ENCODE measurements at regions not wholly inside any gene's neighbourhood (a gene's known extent, or its start where the extent isn't known, plus 50 kb on each side); places are given as distances from the start of the nearest gene placed in this dataset.

DNA sequence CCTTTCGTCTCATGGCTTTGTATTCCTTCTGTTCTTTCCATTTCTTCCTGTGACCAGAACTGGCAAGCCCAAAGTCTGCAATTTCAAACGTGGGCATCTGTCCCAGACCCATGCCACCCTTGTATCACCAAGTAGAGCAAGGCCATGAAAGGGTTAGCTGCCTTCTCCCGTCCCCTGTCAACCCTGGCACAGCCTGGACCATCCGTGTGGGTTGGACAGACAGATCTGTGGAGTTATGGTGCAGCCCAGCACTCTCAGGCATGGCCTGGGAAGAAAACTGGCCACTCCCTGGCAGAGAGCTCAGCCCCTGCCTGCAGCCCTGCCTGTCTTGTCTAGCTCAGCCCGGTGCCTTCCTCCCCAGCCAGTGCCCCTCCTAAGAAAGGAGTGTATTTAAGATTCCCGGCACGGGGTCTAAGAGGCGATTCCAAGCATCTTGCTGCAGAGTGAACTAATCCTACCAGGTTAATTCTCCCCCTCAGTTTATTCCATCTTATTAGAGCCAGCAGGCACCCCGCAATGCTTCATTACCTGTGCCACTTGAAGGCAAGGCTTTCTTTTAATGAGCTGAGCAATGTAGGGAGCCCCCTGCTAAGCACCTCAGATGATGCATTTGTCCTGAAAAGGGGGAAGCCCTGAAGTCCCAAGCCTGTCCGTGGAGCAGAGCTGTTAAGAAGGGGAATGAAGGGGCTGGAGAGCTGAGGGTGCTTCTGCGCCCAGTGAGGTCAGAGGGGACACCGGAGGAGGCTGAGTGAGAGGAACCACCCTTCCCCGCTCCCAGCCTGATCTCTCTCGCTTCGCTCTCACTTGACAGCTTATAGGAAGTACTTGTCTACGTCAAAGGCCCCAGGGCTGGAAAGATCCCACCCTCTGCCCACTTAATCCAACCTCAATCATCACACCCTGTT, 130.6 kb downstream of the SPATA19 start:
- TF ChIP-seq, protein P1, sequence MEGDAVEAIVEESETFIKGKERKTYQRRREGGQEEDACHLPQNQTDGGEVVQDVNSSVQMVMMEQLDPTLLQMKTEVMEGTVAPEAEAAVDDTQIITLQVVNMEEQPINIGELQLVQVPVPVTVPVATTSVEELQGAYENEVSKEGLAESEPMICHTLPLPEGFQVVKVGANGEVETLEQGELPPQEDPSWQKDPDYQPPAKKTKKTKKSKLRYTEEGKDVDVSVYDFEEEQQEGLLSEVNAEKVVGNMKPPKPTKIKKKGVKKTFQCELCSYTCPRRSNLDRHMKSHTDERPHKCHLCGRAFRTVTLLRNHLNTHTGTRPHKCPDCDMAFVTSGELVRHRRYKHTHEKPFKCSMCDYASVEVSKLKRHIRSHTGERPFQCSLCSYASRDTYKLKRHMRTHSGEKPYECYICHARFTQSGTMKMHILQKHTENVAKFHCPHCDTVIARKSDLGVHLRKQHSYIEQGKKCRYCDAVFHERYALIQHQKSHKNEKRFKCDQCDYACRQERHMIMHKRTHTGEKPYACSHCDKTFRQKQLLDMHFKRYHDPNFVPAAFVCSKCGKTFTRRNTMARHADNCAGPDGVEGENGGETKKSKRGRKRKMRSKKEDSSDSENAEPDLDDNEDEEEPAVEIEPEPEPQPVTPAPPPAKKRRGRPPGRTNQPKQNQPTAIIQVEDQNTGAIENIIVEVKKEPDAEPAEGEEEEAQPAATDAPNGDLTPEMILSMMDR (conservative IDR thresholded peaks at IDR 0.05): no peak
- TF ChIP-seq ZFX (IDR thresholded peaks at IDR 0.05): no peak
- no peak overlapping the region for H3K27ac ChIP-seq

DNA sequence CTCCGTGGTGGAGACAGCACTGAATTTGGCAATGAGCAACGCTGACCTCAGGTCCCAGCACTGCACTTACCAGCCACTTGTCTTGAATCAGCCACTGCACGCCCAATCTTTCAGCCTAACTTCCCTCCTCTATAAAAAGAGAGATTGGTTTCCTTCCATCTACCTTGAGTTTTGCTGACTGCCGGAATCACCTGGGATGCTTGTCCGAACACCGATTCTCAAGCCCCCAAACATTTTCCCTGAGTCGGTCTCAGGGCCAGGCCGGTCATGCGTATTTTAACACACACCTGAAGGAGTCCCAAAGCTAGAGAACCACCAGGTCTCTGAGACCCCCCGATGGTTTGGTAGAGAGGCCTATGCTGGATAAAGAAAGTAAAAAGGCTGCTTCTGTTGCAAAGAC, 131.5 kb downstream of the SPATA19 start:
- no peak for TF ChIP-seq ZFX (IDR thresholded peaks at IDR 0.05)
- TF ChIP-seq, protein P1 (conservative IDR thresholded peaks at IDR 0.05): no peak
- H3K27ac ChIP-seq: no peak overlapping the region

- no peak overlapping the region for H3K27ac ChIP-seq
- TF ChIP-seq, protein P1 (conservative IDR thresholded peaks at IDR 0.05): no peak
- TF ChIP-seq ZFX (IDR thresholded peaks at IDR 0.05): no peak
These were observed 131.9 kb downstream of the SPATA19 start for GRCh38 chr11:133713406-133713805.

- TF ChIP-seq, protein P1 (conservative IDR thresholded peaks at IDR 0.05): no peak
- TF ChIP-seq ZFX (IDR thresholded peaks at IDR 0.05): no peak
These were observed 133.2 kb downstream of the SPATA19 start for GRCh38 chr11:133712051-133712560.

DNA sequence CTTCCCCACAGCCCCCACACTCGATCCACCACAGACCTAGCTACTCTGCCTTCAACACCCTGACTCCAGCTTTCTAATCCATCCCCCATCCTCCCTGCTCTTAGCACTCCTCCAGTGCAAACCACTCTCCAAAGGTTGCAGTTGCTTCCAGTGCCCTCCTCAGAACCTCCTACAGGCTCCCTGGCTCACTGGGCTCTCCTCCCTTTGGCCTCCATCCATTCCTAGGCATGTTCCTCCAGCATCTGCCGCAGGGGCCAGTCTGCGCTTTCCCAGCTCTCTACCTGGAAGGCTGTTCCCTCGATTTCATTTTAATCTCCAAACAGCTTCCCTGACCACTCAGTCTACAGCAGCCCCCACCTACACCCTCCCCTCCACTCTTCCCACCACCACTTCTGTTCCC, 133.8 kb downstream of the SPATA19 start:
- H3K27ac ChIP-seq: no peak overlapping the region
- TF ChIP-seq, protein P1 (conservative IDR thresholded peaks at IDR 0.05): no peak
- TF ChIP-seq ZFX (IDR thresholded peaks at IDR 0.05): no peak

More at GRCh38 chr11:133712051-133712560, 133.2 kb downstream of the SPATA19 start:
- no peak overlapping the region for H3K27ac ChIP-seq

DNA sequence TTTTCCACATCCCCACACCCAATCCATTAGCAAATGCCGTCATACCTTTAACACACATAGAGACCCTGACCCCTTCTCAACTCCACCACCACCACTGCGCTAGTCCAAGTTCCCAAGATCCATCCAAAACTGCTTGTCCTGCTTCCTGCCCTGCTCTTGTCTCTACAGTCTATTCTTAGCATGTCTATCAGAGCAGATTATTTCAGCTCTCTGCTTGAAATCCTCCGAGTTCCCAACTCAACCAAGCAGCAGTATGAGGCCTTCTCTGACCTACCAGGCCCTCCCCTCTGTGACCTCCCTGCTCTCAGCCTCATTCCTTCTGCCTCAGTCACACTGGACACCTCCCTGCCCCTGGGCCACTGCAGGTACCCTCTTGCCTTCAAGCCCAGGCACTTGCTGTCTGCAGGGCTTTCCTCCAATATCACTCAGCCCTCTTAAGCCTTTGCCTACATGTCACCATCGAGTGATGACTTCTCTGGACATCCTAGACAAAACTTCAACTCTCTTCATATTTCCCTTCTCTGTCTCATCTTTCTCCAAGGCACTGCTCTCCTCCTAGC, 134.6 kb downstream of the SPATA19 start:
- no peak for TF ChIP-seq ZFX (IDR thresholded peaks at IDR 0.05)
- TF ChIP-seq, protein P1 (conservative IDR thresholded peaks at IDR 0.05): no peak
- no peak overlapping the region for H3K27ac ChIP-seq

DNA sequence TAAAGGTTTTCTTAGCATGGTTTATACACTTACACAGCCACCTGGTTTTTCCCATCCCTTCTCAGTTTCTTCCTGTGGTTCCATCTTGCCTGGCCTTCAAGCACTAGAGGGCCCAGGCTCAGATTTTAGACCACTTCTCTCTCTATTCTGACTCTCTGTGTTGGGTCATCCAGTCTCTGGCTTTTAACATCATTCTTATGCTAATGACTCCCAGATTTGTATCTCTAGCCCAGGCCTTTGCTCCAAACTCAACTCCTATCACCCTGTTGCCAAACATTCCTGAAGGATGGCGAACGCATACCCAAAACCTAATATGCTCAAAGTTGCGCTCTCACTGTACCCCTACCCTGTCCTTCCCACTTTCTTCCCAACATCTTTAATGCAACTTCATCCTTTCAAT, 135.1 kb downstream of the SPATA19 start:
- no peak for TF ChIP-seq ZFX (IDR thresholded peaks at IDR 0.05)
- TF ChIP-seq, protein P1 (conservative IDR thresholded peaks at IDR 0.05): no peak

More for the DNA sequence above, 135.1 kb downstream of the SPATA19 start:
- H3K27ac ChIP-seq: no peak overlapping the region

Measured in C4-2B (cell line).